ENCODE measurements at regions not wholly inside any gene's neighbourhood (a gene's known extent, or its start where the extent isn't known, plus 50 kb on each side); places are given as distances from the start of the nearest gene placed in this dataset.

DNA sequence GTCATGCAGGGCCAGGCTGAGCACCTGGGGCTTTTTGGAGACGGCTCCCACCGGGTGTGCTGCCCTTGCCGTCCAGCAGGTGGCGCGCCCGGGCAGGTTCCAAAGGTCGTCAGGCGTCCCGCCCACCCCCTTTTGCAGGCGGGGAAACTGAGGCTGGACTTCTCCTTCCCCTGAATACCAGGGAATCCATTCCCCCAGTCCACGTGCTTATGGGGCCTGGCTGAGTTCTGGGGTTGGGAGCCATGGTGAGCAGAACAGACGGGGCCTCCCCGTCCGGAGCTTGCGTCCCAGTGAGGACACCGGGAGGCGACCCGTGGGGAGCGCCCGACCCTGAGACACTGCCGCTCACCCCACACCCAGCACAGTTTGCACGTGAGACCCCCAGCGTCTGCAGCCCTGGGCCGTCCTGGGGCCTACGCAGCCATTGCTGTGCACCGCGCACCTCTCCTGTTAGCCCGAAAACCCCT is 51.8 kb upstream of the JPH3 start:
- TF ChIP-seq, protein P1, sequence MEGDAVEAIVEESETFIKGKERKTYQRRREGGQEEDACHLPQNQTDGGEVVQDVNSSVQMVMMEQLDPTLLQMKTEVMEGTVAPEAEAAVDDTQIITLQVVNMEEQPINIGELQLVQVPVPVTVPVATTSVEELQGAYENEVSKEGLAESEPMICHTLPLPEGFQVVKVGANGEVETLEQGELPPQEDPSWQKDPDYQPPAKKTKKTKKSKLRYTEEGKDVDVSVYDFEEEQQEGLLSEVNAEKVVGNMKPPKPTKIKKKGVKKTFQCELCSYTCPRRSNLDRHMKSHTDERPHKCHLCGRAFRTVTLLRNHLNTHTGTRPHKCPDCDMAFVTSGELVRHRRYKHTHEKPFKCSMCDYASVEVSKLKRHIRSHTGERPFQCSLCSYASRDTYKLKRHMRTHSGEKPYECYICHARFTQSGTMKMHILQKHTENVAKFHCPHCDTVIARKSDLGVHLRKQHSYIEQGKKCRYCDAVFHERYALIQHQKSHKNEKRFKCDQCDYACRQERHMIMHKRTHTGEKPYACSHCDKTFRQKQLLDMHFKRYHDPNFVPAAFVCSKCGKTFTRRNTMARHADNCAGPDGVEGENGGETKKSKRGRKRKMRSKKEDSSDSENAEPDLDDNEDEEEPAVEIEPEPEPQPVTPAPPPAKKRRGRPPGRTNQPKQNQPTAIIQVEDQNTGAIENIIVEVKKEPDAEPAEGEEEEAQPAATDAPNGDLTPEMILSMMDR (IDR thresholded peaks at IDR 0.05): peak; percentile 94
- TF ChIP-seq, protein P2, sequence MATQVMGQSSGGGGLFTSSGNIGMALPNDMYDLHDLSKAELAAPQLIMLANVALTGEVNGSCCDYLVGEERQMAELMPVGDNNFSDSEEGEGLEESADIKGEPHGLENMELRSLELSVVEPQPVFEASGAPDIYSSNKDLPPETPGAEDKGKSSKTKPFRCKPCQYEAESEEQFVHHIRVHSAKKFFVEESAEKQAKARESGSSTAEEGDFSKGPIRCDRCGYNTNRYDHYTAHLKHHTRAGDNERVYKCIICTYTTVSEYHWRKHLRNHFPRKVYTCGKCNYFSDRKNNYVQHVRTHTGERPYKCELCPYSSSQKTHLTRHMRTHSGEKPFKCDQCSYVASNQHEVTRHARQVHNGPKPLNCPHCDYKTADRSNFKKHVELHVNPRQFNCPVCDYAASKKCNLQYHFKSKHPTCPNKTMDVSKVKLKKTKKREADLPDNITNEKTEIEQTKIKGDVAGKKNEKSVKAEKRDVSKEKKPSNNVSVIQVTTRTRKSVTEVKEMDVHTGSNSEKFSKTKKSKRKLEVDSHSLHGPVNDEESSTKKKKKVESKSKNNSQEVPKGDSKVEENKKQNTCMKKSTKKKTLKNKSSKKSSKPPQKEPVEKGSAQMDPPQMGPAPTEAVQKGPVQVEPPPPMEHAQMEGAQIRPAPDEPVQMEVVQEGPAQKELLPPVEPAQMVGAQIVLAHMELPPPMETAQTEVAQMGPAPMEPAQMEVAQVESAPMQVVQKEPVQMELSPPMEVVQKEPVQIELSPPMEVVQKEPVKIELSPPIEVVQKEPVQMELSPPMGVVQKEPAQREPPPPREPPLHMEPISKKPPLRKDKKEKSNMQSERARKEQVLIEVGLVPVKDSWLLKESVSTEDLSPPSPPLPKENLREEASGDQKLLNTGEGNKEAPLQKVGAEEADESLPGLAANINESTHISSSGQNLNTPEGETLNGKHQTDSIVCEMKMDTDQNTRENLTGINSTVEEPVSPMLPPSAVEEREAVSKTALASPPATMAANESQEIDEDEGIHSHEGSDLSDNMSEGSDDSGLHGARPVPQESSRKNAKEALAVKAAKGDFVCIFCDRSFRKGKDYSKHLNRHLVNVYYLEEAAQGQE (IDR thresholded peaks at IDR 0.05; ENCODE audit: insufficient read depth in 1 of 2, low read depth in 2 of 2, low read length in 1 of 2): no peak
- TF ChIP-seq POLR2AphosphoS5 (IDR thresholded peaks at IDR 0.05; ENCODE audit: low read depth, low read length): no peak

Data from Panc1 (cell line).